ENCODE measurements at regions not wholly inside any gene's neighbourhood (a gene's known extent, or its start where the extent isn't known, plus 50 kb on each side); places are given as distances from the start of the nearest gene placed in this dataset.
"Not testable (repeated sequence)": the region's sequence is repeated elsewhere in the genome, so short reads cannot be mapped to it uniquely, and the experiment has no call there.

DNA sequence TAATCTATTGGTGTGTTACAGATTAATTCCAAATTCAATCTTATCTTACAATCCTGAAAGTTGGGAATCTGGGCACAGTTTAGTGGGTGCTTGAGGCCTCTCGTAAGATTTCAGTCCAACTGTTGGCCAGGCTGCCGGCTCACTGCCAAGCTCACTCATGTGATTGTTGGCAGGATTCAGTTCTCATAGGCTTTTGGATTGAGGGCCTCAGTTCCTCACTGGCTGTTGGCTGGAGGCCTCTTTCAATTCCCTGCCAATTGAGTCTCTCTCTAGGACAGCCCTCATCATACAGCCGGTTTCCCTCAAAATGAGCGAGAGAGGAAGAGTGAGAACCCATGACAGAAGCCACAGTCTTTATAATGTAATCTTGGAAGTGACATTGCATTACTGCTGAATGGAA lies 123.5 kb upstream of the FBXO33 start:
- TF ChIP-seq, protein P1, sequence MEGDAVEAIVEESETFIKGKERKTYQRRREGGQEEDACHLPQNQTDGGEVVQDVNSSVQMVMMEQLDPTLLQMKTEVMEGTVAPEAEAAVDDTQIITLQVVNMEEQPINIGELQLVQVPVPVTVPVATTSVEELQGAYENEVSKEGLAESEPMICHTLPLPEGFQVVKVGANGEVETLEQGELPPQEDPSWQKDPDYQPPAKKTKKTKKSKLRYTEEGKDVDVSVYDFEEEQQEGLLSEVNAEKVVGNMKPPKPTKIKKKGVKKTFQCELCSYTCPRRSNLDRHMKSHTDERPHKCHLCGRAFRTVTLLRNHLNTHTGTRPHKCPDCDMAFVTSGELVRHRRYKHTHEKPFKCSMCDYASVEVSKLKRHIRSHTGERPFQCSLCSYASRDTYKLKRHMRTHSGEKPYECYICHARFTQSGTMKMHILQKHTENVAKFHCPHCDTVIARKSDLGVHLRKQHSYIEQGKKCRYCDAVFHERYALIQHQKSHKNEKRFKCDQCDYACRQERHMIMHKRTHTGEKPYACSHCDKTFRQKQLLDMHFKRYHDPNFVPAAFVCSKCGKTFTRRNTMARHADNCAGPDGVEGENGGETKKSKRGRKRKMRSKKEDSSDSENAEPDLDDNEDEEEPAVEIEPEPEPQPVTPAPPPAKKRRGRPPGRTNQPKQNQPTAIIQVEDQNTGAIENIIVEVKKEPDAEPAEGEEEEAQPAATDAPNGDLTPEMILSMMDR (IDR thresholded peaks at IDR 0.05; ENCODE audit: insufficient read depth, missing control alignments) = no peak
- FAIRE-seq (no peak), DNase-seq (ENCODE audit: insufficient read length, low spot score) (no peak)

DNA sequence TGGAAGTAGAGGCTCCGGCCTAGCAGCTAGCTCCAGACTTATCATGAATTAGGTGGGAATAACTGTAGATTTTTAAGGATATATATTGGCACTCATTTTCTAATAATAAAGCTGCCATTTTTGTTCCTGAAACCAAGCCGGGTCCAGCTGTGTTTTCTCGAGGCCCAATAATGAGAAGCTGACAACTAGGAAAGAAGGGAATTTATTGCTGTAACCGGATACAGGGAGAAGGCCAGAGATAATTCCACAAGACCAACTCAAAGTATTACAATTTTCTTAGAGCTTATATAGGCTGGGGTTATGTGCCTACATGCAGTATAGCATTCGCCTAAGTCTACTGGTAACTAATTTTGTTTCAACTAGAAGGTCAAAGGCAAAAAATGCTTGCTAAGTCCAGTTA lies 122.3 kb upstream of the FBXO33 start:
- TF ChIP-seq, protein P1 (IDR thresholded peaks at IDR 0.05; ENCODE audit: insufficient read depth, missing control alignments) = no peak
- FAIRE-seq (no peak), DNase-seq (ENCODE audit: insufficient read length, low spot score) (no peak)

DNA sequence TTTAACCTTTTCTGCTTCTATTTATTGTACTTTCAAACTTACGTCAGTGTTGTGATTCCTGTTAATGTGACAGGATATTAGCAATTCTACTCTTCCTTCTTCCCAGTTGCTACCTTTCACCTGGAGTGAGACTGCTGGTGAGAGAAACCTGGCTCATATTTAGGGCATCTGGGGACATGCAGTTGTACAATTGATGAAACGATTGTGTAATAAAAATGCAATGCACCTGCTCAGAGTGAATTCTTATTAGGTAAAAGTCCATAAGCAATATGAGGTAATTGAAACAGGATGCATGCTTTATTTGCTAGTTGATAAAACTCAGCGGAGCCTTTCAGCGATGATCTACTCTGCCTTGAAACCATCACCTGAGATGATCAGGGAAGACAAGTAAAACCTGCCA lies 116.1 kb upstream of the FBXO33 start:
- TF ChIP-seq, protein P1 (IDR thresholded peaks at IDR 0.05; ENCODE audit: insufficient read depth, missing control alignments) = no peak
- no peak for FAIRE-seq
- DNase-seq (ENCODE audit: insufficient read length, low spot score) = no peak

DNA sequence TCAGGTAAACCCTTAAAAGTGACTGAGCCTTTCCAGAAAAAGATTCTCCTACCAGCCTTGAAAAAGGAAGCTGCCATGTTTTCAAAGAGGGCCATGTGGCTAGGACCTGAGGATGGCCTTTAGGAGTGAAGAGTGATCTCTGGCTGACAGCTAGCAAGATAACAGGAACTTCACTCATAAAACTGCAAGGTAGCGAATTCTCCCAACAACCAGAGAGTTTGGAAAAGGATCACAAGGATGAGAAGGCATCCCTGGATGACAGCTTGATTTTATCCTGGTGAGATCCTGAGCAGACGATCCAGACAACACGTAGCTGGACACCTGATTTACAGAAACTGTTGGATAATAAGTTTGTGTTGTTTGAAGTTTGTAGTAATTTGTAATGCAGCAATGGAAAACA lies 115.6 kb upstream of the FBXO33 start:
- FAIRE-seq (no peak), DNase-seq (ENCODE audit: insufficient read length, low spot score) (no peak)
- TF ChIP-seq, protein P1 (IDR thresholded peaks at IDR 0.05; ENCODE audit: insufficient read depth, missing control alignments) = no peak

DNA sequence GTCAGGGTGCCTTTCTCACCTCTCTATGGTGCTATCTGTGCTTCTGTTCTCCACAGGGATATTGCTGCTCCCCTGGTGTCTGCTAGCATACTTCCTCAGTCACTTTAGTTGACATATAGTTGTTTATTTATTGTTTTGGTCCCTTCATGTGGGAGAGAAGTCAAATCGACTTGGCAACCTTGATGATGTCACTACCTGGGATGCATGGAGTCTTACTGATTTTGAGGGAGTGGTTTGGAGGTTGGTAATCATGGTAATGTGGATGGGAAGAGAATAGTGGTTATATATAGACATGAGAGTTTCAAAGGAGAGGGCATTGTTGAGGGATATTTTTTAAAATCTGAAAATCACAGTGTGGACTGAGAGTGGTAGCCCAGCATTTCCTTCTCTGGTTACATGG lies 73.6 kb upstream of the FBXO33 start:
- TF ChIP-seq, protein P1 (IDR thresholded peaks at IDR 0.05; ENCODE audit: insufficient read depth, missing control alignments) = no peak
- no peak for DNase-seq (ENCODE audit: insufficient read length, low spot score)
- no peak for FAIRE-seq

DNA sequence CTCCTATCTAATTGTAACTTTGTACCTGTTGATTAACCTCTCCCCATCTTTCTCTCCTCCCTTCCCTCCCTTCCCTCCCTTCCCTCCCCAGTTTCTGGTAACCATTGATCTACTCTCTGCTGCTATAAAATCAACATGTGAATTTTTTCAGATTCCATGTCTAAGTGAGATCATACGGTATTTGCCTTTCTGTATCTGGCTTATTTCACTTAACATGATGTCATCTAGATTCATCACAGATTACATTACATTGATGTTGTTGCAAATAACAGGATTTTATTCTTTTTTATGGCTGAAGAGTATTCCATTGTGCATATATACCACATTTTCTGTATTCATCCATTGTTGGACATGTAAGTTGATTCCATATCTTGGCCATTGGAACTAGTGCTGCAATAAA lies 68.0 kb upstream of the FBXO33 start:
- DNase-seq (ENCODE audit: insufficient read length, low spot score) (no peak), FAIRE-seq (no peak)
- TF ChIP-seq, protein P1 (IDR thresholded peaks at IDR 0.05; ENCODE audit: insufficient read depth, missing control alignments) = no peak

DNA sequence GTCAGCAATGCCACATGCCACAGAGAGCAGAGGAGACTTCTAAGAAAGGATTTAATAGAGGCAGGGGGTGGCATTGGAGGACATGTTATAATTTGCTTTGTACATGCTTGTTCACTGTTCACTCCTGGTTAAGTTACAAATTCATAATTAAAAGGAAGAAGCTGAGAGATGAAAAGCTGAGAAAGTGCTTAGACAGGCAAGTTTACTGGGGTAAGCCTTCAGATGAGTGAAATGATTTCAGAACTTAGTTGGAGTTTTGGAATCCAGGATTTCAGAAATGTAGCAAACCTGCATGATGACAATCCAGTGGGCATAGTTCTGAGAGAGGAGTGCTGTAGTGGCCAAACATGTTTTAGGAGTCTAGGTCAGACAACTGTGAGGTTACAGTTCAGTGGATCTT lies 67.3 kb upstream of the FBXO33 start:
- TF ChIP-seq, protein P1 (IDR thresholded peaks at IDR 0.05; ENCODE audit: insufficient read depth, missing control alignments) = no peak
- DNase-seq (ENCODE audit: insufficient read length, low spot score) (no peak), FAIRE-seq (no peak)

DNA sequence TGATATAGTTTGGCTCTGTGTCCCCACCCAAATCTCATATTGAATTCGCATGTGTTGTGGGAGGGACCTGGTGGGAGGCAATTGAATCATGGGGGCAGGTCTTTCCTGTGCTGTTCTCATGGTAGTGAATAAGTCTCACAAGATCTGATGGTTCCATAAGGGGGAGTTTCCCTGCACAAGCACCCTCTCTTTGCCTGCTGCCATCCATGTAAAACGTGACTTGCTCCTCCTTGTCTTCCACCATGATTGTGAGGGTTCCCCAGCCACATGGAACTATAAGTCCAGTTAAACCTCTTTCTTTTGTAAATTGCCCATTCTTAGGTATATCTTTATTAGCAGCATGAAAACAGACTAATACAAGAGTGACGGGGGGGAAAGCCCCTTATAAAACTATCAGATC lies 65.4 kb upstream of the FBXO33 start:
- not testable (repeated sequence) for DNase-seq (ENCODE audit: insufficient read length, low spot score); FAIRE-seq
